ENCODE measurements at regions not wholly inside any gene's neighbourhood (a gene's known extent, or its start where the extent isn't known, plus 50 kb on each side); places are given as distances from the start of the nearest gene placed in this dataset.

DNA sequence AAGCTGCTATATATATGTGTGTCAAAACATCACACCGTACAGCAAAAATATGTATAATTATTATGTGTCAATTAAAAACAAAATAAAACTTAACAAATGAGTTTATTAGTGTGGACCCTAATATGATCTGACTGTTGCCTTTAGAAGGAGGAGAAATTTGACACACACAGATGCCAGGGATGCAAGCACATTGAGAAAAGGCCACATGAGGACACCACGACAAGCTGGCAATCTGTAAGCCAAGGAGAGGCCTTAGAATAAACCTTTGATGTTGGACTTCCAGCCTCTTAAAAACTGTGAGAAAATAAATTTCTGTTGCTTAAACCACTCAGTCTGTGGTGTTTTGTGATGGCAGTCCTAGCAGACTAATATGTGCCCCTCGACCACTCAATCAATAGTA, 214.7 kb downstream of the KCNS3 start:
- TF ChIP-seq POLR2AphosphoS5 (IDR thresholded peaks at IDR 0.05; ENCODE audit: low read depth, low read length): no peak
- TF ChIP-seq POLR2A (IDR thresholded peaks at IDR 0.05; ENCODE audit: low read depth, low read length): no peak
